ENCODE measurements at regions not wholly inside any gene's neighbourhood (a gene's known extent, or its start where the extent isn't known, plus 50 kb on each side); places are given as distances from the start of the nearest gene placed in this dataset.

GRCh38 chr9:28799876-28800275, 1226.6 kb upstream of the C9orf72 start:
- TF ChIP-seq CTCF (IDR thresholded peaks at IDR 0.05) (no peak), POLR2A (IDR thresholded peaks at IDR 0.05) (no peak)

All from thyroid gland (tissue), 4 donors.